A673 (cell line): ENCODE measurements at regions not wholly inside any gene's neighbourhood (a gene's known extent, or its start where the extent isn't known, plus 50 kb on each side); places are given as distances from the start of the nearest gene placed in this dataset.

Experiments used
- BruUV-seq: library from RNA; stranded (reverse); fragments of 400-500 nt; replicated peaks from 2 replicates; lab custom pipeline; 2021; lab: Mats Ljungman, UMichigan
- CTCF ChIA-PET: fragments of 300-600 bp; sonication (Branson Sonifier 250); formaldehyde crosslinking; loops from one replicate; lab custom pipeline; 2022; ENCODE audit warnings: antibody characterized with exemption; lab: Charles Lee
- POLR2A ChIA-PET: fragments of 300-600 bp; sonication (Branson Sonifier 250); formaldehyde crosslinking; loops from one replicate; lab custom pipeline; 2022; ENCODE audit warnings: antibody characterized with exemption; ENCODE audit not compliant: low non-redundant PET; lab: Charles Lee
- DNase-seq: peaks from one replicate; pipeline ENCODE4 v3.0.0-alpha.2; 2015; ENCODE audit warnings: low spot score
- H3K27ac ChIP-seq: fragments of 200-600 bp; sonication (generic); 2 replicates; pipeline ENCODE4 v1.5.1; 2016; ENCODE audit warnings: mixed run types, low read depth, mild to moderate bottlenecking, mixed read lengths, antibody characterized with exemption, low read length; ENCODE audit not compliant: poor library complexity, severe bottlenecking
- H3K27me3 ChIP-seq: fragments of 200-600 bp; sonication (generic); replicated peaks from 2 replicates; pipeline ENCODE4 v1.6.1; 2017; ENCODE audit warnings: mixed run types, low read depth, mild to moderate bottlenecking, mixed read lengths, antibody characterized with exemption, low read length; ENCODE audit not compliant: insufficient read depth, poor library complexity
- H3K36me3 ChIP-seq: fragments of 200-600 bp; sonication (generic); 2 replicates; pipeline ENCODE4 v1.6.1; 2016; ENCODE audit warnings: mixed run types, mild to moderate bottlenecking, mixed read lengths, antibody characterized with exemption, low read length; ENCODE audit not compliant: insufficient read depth, poor library complexity, severe bottlenecking
- H3K4me1 ChIP-seq: fragments of 200-600 bp; sonication (generic); 2 replicates; pipeline ENCODE4 v1.6.1; 2017; ENCODE audit warnings: mixed run types, mild to moderate bottlenecking, mixed read lengths, antibody characterized with exemption, low read length; ENCODE audit not compliant: insufficient read depth, poor library complexity, severe bottlenecking
- H3K4me3 ChIP-seq: fragments of 200-600 bp; sonication (generic); 2 replicates; pipeline ENCODE4 v1.5.1; 2016; ENCODE audit warnings: low read depth, mixed run types, mild to moderate bottlenecking, mixed read lengths, low read length; ENCODE audit not compliant: poor library complexity, severe bottlenecking
- H3K9me3 ChIP-seq: fragments of 200-600 bp; sonication (generic); 2 replicates; pipeline ENCODE4 v1.6.1; 2016; ENCODE audit warnings: mixed run types, low read depth, mild to moderate bottlenecking, mixed read lengths, antibody characterized with exemption, low read length; ENCODE audit not compliant: poor library complexity, severe bottlenecking
- CTCF ChIP-seq: fragments of 300-800, 200-600 bp; sonication (generic); conservative IDR thresholded peaks from 2 replicates; pipeline ENCODE4 v1.5.1; 2017; ENCODE audit warnings: low read depth, mild to moderate bottlenecking, antibody characterized with exemption, low read length, moderate library complexity, mixed read lengths
- EZH2 ChIP-seq: fragments of 200-600 bp; sonication (generic); IDR thresholded peaks from 2 replicates; pipeline ENCODE4 v1.6.1; 2017; ENCODE audit warnings: borderline replicate concordance, low read depth, mild to moderate bottlenecking, mixed read lengths, antibody characterized with exemption, low read length; ENCODE audit not compliant: poor library complexity, severe bottlenecking
- intact Hi-C: fragments of 100-400 bp; cut with micrococcal nuclease; formaldehyde crosslinking; loops from one replicate; pipeline ENCODE4 v1.10.0; 2022; ENCODE audit not compliant: unreplicated experiment

GRCh38 chr3:28922376-28922775 lies 358.5 kb upstream of the RBMS3 start:
- no peak for TF ChIP-seq EZH2
- no peak for TF ChIP-seq CTCF
- no peak for DNase-seq
- ChIA-PET CTCF (no interaction called here), POLR2A (no interaction called here)
- no TSS peak for BruUV-seq
- intact Hi-C loops, result no loop called here
- no peak overlapping the region for H3K4me3 ChIP-seq
- no peak overlapping the region for H3K27ac ChIP-seq
- H3K36me3 ChIP-seq, result no peaks in the 10 kb centered on the region
- H3K4me1 ChIP-seq, result no peaks in the 10 kb centered on the region
- H3K27me3 ChIP-seq, result no peaks in the 10 kb centered on the region
- H3K9me3 ChIP-seq, result no peaks in the 10 kb centered on the region

- H3K27ac ChIP-seq, result no peak overlapping the region
- no peak for DNase-seq
- H3K4me1 ChIP-seq, result no peaks in the 10 kb centered on the region
- TF ChIP-seq EZH2 (no peak), CTCF (no peak)
- ChIA-PET POLR2A (no interaction called here), CTCF (no interaction called here)
- H3K4me3 ChIP-seq, result no peak overlapping the region
- H3K27me3 ChIP-seq, result no peaks in the 10 kb centered on the region
- H3K9me3 ChIP-seq, result no peaks in the 10 kb centered on the region
- BruUV-seq, result no TSS peak
- intact Hi-C loops, result no loop called here
- no peaks in the 10 kb centered on the region for H3K36me3 ChIP-seq
Observed at GRCh38 chr3:28923994-28924393, 356.9 kb upstream of the RBMS3 start.

GRCh38 chr3:28924744-28925360 lies 356.0 kb upstream of the RBMS3 start:
- intact Hi-C loops, result no loop called here
- no peak for TF ChIP-seq EZH2
- TF ChIP-seq CTCF, result no peak

More at GRCh38 chr3:28924744-28925360, 356.0 kb upstream of the RBMS3 start:
- DNase-seq, result no peak
- Histone ChIP-seq H3K4me3 (no peak overlapping the region), H3K4me1 (no peaks in the 10 kb centered on the region), H3K9me3 (no peaks in the 10 kb centered on the region), H3K36me3 (no peaks in the 10 kb centered on the region), H3K27ac (no peak overlapping the region), H3K27me3 (no peaks in the 10 kb centered on the region)
- ChIA-PET POLR2A (no interaction called here), CTCF (no interaction called here)
- BruUV-seq, result no TSS peak
